ENCODE measurements at regions not wholly inside any gene's neighbourhood (a gene's known extent, or its start where the extent isn't known, plus 50 kb on each side); places are given as distances from the start of the nearest gene placed in this dataset.

DNA sequence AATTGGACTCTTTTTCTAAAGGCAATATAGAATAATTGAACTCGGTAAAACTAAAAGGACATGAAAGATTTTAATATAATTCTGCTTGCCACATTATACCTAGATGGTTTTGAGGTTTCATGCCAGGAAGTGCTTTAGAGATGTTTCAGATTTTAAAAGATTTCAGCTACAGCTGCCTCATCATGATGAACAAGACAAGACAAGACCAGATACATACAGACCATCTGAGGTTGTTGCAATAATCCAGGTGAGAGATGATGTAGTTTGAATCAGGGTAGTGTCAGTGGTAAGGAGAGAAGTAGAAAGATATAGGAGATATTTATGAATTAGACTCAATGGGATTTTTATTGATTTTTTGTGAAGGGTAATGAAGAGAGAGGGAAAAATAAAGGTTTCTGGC is 374.3 kb upstream of the HSF2 start:
- Histone ChIP-seq H3K27me3 (replicated peaks in 1 of 2; ENCODE audit: control insufficient read depth in 2 of 2, insufficient read depth in 2 of 2, low read length in 1 of 2) (no peaks in the 10 kb centered on the region), H3K9me3 (replicated peaks; ENCODE audit: control insufficient read depth, insufficient read depth, low read length) (no peaks in the 10 kb centered on the region), H2AFZ (ENCODE audit: control insufficient read depth, low read depth, low read length) (no peak overlapping the region), H3K4me3 (no peak overlapping the region), H3K36me3 (ENCODE audit: control insufficient read depth in 2 of 2, insufficient read depth in 2 of 2, low read length in 1 of 2) (no peaks in the 10 kb centered on the region), H3K9ac (ENCODE audit: control insufficient read depth, insufficient read depth, low read length) (no peak overlapping the region), H3K4me2 (ENCODE audit: control insufficient read depth, insufficient read depth) (no peak overlapping the region), H3K27ac (ENCODE audit: control insufficient read depth, insufficient read depth) (no peak overlapping the region), H3K79me2 (ENCODE audit: control insufficient read depth, insufficient read depth, low read length) (no peaks in the 10 kb centered on the region), H4K20me1 (ENCODE audit: control insufficient read depth, insufficient read depth) (no peaks in the 10 kb centered on the region), H3K4me1 (ENCODE audit: control insufficient read depth, insufficient read depth, low read length) (no peaks in the 10 kb centered on the region)
- POLR2A ChIA-PET, result no interaction called here
- CTCF ChIA-PET, result no interaction called here
- in situ Hi-C loops (cut with MboI), result loop anchor here (10.0 kb wide), 1 partner anchor 960 kb away; no protein-coding TSS in a partner anchor
- TF ChIP-seq KDM1A (IDR thresholded peaks at IDR 0.05; ENCODE audit: borderline replicate concordance) (no peak), RELA (IDR thresholded peaks at IDR 0.05; ENCODE audit: borderline replicate concordance, partially characterized antibody) (no peak), CHD4 (IDR thresholded peaks at IDR 0.05) (no peak), ZSCAN29 (IDR thresholded peaks at IDR 0.05) (no peak), IRF3 (IDR thresholded peaks at IDR 0.05) (no peak), JUNB (IDR thresholded peaks at IDR 0.05) (no peak), ASH2L (IDR thresholded peaks at IDR 0.05; ENCODE audit: borderline replicate concordance, low read depth) (no peak), NFIC (IDR thresholded peaks at IDR 0.05; ENCODE audit: low read depth, low read length) (no peak), ZNF274 (IDR thresholded peaks at IDR 0.05; ENCODE audit: insufficient read depth, insufficient read length) (no peak), SUPT20H (IDR thresholded peaks at IDR 0.05; ENCODE audit: borderline replicate concordance, control insufficient read depth, low read depth, low read length) (no peak), BRCA1 (IDR thresholded peaks at IDR 0.05; ENCODE audit: low read depth, low read length) (no peak), ATF7 (IDR thresholded peaks at IDR 0.05; ENCODE audit: low read depth) (no peak)
- TF ChIP-seq, protein P1, sequence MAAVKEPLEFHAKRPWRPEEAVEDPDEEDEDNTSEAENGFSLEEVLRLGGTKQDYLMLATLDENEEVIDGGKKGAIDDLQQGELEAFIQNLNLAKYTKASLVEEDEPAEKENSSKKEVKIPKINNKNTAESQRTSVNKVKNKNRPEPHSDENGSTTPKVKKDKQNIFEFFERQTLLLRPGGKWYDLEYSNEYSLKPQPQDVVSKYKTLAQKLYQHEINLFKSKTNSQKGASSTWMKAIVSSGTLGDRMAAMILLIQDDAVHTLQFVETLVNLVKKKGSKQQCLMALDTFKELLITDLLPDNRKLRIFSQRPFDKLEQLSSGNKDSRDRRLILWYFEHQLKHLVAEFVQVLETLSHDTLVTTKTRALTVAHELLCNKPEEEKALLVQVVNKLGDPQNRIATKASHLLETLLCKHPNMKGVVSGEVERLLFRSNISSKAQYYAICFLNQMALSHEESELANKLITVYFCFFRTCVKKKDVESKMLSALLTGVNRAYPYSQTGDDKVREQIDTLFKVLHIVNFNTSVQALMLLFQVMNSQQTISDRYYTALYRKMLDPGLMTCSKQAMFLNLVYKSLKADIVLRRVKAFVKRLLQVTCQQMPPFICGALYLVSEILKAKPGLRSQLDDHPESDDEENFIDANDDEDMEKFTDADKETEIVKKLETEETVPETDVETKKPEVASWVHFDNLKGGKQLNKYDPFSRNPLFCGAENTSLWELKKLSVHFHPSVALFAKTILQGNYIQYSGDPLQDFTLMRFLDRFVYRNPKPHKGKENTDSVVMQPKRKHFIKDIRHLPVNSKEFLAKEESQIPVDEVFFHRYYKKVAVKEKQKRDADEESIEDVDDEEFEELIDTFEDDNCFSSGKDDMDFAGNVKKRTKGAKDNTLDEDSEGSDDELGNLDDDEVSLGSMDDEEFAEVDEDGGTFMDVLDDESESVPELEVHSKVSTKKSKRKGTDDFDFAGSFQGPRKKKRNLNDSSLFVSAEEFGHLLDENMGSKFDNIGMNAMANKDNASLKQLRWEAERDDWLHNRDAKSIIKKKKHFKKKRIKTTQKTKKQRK (IDR thresholded peaks at IDR 0.05; ENCODE audit: low read depth, low read length), result no peak
- TF ChIP-seq, protein P2, sequence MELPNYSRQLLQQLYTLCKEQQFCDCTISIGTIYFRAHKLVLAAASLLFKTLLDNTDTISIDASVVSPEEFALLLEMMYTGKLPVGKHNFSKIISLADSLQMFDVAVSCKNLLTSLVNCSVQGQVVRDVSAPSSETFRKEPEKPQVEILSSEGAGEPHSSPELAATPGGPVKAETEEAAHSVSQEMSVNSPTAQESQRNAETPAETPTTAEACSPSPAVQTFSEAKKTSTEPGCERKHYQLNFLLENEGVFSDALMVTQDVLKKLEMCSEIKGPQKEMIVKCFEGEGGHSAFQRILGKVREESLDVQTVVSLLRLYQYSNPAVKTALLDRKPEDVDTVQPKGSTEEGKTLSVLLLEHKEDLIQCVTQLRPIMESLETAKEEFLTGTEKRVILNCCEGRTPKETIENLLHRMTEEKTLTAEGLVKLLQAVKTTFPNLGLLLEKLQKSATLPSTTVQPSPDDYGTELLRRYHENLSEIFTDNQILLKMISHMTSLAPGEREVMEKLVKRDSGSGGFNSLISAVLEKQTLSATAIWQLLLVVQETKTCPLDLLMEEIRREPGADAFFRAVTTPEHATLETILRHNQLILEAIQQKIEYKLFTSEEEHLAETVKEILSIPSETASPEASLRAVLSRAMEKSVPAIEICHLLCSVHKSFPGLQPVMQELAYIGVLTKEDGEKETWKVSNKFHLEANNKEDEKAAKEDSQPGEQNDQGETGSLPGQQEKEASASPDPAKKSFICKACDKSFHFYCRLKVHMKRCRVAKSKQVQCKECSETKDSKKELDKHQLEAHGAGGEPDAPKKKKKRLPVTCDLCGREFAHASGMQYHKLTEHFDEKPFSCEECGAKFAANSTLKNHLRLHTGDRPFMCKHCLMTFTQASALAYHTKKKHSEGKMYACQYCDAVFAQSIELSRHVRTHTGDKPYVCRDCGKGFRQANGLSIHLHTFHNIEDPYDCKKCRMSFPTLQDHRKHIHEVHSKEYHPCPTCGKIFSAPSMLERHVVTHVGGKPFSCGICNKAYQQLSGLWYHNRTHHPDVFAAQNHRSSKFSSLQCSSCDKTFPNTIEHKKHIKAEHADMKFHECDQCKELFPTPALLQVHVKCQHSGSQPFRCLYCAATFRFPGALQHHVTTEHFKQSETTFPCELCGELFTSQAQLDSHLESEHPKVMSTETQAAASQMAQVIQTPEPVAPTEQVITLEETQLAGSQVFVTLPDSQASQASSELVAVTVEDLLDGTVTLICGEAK (IDR thresholded peaks at IDR 0.05; ENCODE audit: borderline replicate concordance), result no peak
- ATAC-seq (no peak), DNase-seq (ENCODE audit: low read depth, low spot score) (no peak), FAIRE-seq (no peak)
- intact Hi-C loops (cut with micrococcal nuclease; ENCODE audit: unreplicated experiment), result no loop called here
- 21% methylated on average over 1 of the region's 1 CpG for WGBS (ENCODE audit: insufficient coverage, insufficient replicate concordance, low lambda C conversion rate, missing lambda C conversion rate)
- RAD21 ChIA-PET (ENCODE audit: unreplicated experiment), result no interaction called here
- SMC1A ChIA-PET (ENCODE audit: uncharacterized antibody, unreplicated experiment), result interaction anchor here (0.8 kb wide), 1 partner anchor 9 kb away, joined by 3 read pairs; no protein-coding TSS in a partner anchor
- no TSS peak for BruUV-seq (replicated peaks)

Data from GM12878 (cell line).